Keratinocyte (primary cell): ENCODE measurements at regions not wholly inside any gene's neighbourhood (a gene's known extent, or its start where the extent isn't known, plus 50 kb on each side); places are given as distances from the start of the nearest gene placed in this dataset.

ENCODE experiments used
- DNase-seq: peaks from one replicate; pipeline ENCODE4 v3.0.0-alpha.2; 2011; ENCODE audit warnings: low read depth, missing footprints, low spot score
- FAIRE-seq: peaks from 2 replicates; lab custom pipeline; 2011; peaks lifted over from hg19 to GRCh38; lab: Jason Lieb, UNC
- H2AFZ ChIP-seq: 2 replicates; pipeline ENCODE4 v1.6.0; 2012; ENCODE audit warnings: low read length, control low read depth, inconsistent platforms; ENCODE audit not compliant: control insufficient read depth
- H3K27ac ChIP-seq: 2 replicates; pipeline ENCODE4 v1.5.1; 2011; ENCODE audit warnings: low read length; ENCODE audit not compliant: control insufficient read depth, insufficient read depth
- H3K27me3 ChIP-seq: 3 replicates; pipeline ENCODE4 v1.6.0; 2011; ENCODE audit warnings: low read length; ENCODE audit not compliant: control insufficient read depth, insufficient read depth; ENCODE audit errors: extremely low read depth
- H3K36me3 ChIP-seq, 2 experiments: 2 replicates in 1 of 2; 3 replicates in 1 of 2; pipeline ENCODE4 v1.5.1; 2011; ENCODE audit warnings: low read length in 2 of 2, mild to moderate bottlenecking in 1 of 2; ENCODE audit not compliant: control insufficient read depth in 2 of 2, insufficient read depth in 2 of 2; ENCODE audit errors: extremely low read depth in 1 of 2
- H3K4me1 ChIP-seq: 3 replicates; pipeline ENCODE4 v1.5.1; 2011; ENCODE audit warnings: low read length; ENCODE audit not compliant: control insufficient read depth, insufficient read depth; ENCODE audit errors: extremely low read depth
- H3K4me2 ChIP-seq: 3 replicates; pipeline ENCODE4 v1.6.0; 2011; ENCODE audit warnings: low read depth, low read length; ENCODE audit not compliant: control insufficient read depth, insufficient read depth; ENCODE audit errors: extremely low read depth
- H3K4me3 ChIP-seq, 3 experiments: fragments of 200-600 bp in 1 of 3; sonication (generic) in 1 of 3; 2 replicates in 2 of 3; 3 replicates in 1 of 3; pipeline ENCODE4 v1.5.1; 2011 to 2016; ENCODE audit warnings: low read length in 3 of 3, mild to moderate bottlenecking in 3 of 3, control low read depth in 2 of 3, inconsistent platforms in 1 of 3, low read depth in 1 of 3, mixed read lengths in 1 of 3, mixed run types in 1 of 3, moderate library complexity in 1 of 3; ENCODE audit not compliant: control insufficient read depth in 2 of 3, insufficient read depth in 2 of 3; ENCODE audit errors: extremely low read depth in 1 of 3
- H3K79me2 ChIP-seq: 2 replicates; pipeline ENCODE4 v1.6.0; 2012; ENCODE audit warnings: low read length; ENCODE audit not compliant: control insufficient read depth, insufficient read depth
- H3K9ac ChIP-seq: 3 replicates; pipeline ENCODE4 v1.6.0; 2011; ENCODE audit warnings: low read length; ENCODE audit not compliant: control insufficient read depth, insufficient read depth; ENCODE audit errors: extremely low read depth
- H3K9me1 ChIP-seq: 3 replicates; pipeline ENCODE4 v1.6.0; 2011; ENCODE audit warnings: low read length; ENCODE audit not compliant: control insufficient read depth, insufficient read depth; ENCODE audit errors: extremely low read depth
- H3K9me3 ChIP-seq: 2 replicates; pipeline ENCODE4 v1.5.1; 2012; ENCODE audit warnings: low read depth, low read length; ENCODE audit not compliant: control insufficient read depth
- H4K20me1 ChIP-seq: 3 replicates; pipeline ENCODE4 v1.6.0; 2011; ENCODE audit warnings: low read length; ENCODE audit not compliant: control insufficient read depth, insufficient read depth; ENCODE audit errors: extremely low read depth
- EZH2 ChIP-seq: IDR thresholded peaks from one replicate; pipeline ENCODE4 v1.6.1; 2012; ENCODE audit warnings: inconsistent platforms, mild to moderate bottlenecking, low read length, moderate library complexity
- dilution Hi-C: fragments of 300-500 bp; cut with MboI; formaldehyde crosslinking; loops from one replicate; pipeline ENCODE4 v1.7.0; 2020; ENCODE audit warnings: low sequenced_read_pairs; ENCODE audit not compliant: extremely low pct_ligation_motif_present
- TF ChIP-seq, protein P1 (sequence below), 3 experiments: IDR thresholded peaks in 1 of 3; conservative IDR thresholded peaks in 1 of 3; optimal IDR thresholded peaks in 1 of 3; 2 replicates in 2 of 3; 3 replicates in 1 of 3; pipeline versions ENCODE3 to v1.5.1; 2011; ENCODE audit warnings: low read length in 3 of 3, mild to moderate bottlenecking in 3 of 3, moderate library complexity in 2 of 3, control low read depth in 1 of 3, inconsistent platforms in 1 of 3; ENCODE audit not compliant: insufficient read depth in 2 of 3; ENCODE audit errors: extremely low read depth in 1 of 3

- Histone ChIP-seq H3K9ac (no peak overlapping the region), H3K4me2 (no peak overlapping the region), H3K4me1 (no peaks in the 10 kb centered on the region), H3K9me1 (no peaks in the 10 kb centered on the region), H3K36me3 (no peaks in the 10 kb centered on the region), H2AFZ (no peak overlapping the region), H3K27ac (no peak overlapping the region), H3K4me3 (no peak overlapping the region), H3K79me2 (no peaks in the 10 kb centered on the region), H3K9me3 (no peaks in the 10 kb centered on the region), H3K27me3 (no peaks in the 10 kb centered on the region), H4K20me1 (no peaks in the 10 kb centered on the region)
- DNase-seq (no peak), FAIRE-seq (no peak)
- TF ChIP-seq EZH2 = no peak
- TF ChIP-seq, protein P1, sequence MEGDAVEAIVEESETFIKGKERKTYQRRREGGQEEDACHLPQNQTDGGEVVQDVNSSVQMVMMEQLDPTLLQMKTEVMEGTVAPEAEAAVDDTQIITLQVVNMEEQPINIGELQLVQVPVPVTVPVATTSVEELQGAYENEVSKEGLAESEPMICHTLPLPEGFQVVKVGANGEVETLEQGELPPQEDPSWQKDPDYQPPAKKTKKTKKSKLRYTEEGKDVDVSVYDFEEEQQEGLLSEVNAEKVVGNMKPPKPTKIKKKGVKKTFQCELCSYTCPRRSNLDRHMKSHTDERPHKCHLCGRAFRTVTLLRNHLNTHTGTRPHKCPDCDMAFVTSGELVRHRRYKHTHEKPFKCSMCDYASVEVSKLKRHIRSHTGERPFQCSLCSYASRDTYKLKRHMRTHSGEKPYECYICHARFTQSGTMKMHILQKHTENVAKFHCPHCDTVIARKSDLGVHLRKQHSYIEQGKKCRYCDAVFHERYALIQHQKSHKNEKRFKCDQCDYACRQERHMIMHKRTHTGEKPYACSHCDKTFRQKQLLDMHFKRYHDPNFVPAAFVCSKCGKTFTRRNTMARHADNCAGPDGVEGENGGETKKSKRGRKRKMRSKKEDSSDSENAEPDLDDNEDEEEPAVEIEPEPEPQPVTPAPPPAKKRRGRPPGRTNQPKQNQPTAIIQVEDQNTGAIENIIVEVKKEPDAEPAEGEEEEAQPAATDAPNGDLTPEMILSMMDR (optimal IDR thresholded peaks at IDR 0.05 in 1 of 3, IDR thresholded peaks at IDR 0.05 in 1 of 3, conservative IDR thresholded peaks at IDR 0.05 in 1 of 3; ENCODE audit: extremely low read depth in 1 of 3, insufficient read depth in 2 of 3, low read length in 3 of 3) = no peak
- dilution Hi-C loops = no loop called here
Observed at GRCh38 chr12:91613223-91613779, 430.7 kb upstream of the DCN start.

DNA sequence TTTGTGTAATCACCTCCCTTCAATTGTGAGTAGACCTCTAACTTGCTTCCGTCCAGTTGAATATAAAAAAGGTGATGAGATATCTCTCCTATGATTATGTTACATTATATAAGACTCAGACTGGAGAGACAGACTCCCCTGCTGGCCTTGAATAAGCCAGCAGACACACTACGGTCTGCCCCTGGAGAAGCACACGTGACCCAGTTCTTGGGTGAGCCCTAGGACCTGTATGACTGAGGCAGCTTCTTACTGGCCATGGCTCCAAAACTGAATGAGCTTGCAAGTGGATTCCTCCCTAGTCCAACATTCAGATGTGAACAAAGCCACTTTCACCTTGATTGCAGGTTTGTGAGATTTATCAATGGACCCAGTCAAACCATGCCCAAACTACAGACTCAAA lies 427.9 kb upstream of the DCN start:
- FAIRE-seq (no peak), DNase-seq (no peak)
- Histone ChIP-seq H3K4me1 (no peaks in the 10 kb centered on the region), H3K36me3 (no peaks in the 10 kb centered on the region), H3K9me3 (no peaks in the 10 kb centered on the region), H3K27ac (no peak overlapping the region), H3K4me2 (no peak overlapping the region), H3K27me3 (no peaks in the 10 kb centered on the region), H3K79me2 (no peaks in the 10 kb centered on the region), H3K4me3 (no peak overlapping the region), H3K9ac (no peak overlapping the region), H4K20me1 (no peaks in the 10 kb centered on the region), H2AFZ (no peak overlapping the region), H3K9me1 (no peaks in the 10 kb centered on the region)
- TF ChIP-seq, protein P1 (optimal IDR thresholded peaks at IDR 0.05 in 1 of 3, IDR thresholded peaks at IDR 0.05 in 1 of 3, conservative IDR thresholded peaks at IDR 0.05 in 1 of 3; ENCODE audit: extremely low read depth in 1 of 3, insufficient read depth in 2 of 3, low read length in 3 of 3) = no peak
- no peak for TF ChIP-seq EZH2
- dilution Hi-C loops = no loop called here
